ENCODE measurements at regions not wholly inside any gene's neighbourhood (a gene's known extent, or its start where the extent isn't known, plus 50 kb on each side); places are given as distances from the start of the nearest gene placed in this dataset.

- ChIA-PET POLR2A (no interaction called here), CTCF (no interaction called here)
- no peaks in the 10 kb centered on the region for H3K36me3 ChIP-seq (ENCODE audit: control insufficient read depth in 2 of 2, insufficient read depth in 1 of 2, low read length in 2 of 2)
- H3K4me3 ChIP-seq (ENCODE audit: low read depth, low read length): no peak overlapping the region
- TF ChIP-seq REPIN1 (tag by site-specific recombination; IDR thresholded peaks at IDR 0.05; ENCODE audit: low read depth): no peak
- no peak for TF ChIP-seq ZNF768 (tag by site-specific recombination; IDR thresholded peaks at IDR 0.05)
- TF ChIP-seq KLF9 (tag by site-specific recombination; IDR thresholded peaks at IDR 0.05; ENCODE audit: low read depth): no peak
- no peak for TF ChIP-seq BCL11B (tag by site-specific recombination; IDR thresholded peaks at IDR 0.05; ENCODE audit: low read depth)
- TF ChIP-seq ZNF211 (tag by site-specific recombination; IDR thresholded peaks at IDR 0.05; ENCODE audit: low read depth): no peak
- TF ChIP-seq ZNF473 (tag by site-specific recombination; IDR thresholded peaks at IDR 0.05): no peak
- TF ChIP-seq GLIS2 (tag by site-specific recombination; IDR thresholded peaks at IDR 0.05): no peak
- TF ChIP-seq PRDM1 (tag by site-specific recombination; IDR thresholded peaks at IDR 0.05): no peak
- TF ChIP-seq ZNF580 (tag by site-specific recombination; IDR thresholded peaks at IDR 0.05): no peak
- no peak for TF ChIP-seq ZNF692 (tag by site-specific recombination; IDR thresholded peaks at IDR 0.05)
- TF ChIP-seq ZFP69B (tag by site-specific recombination; IDR thresholded peaks at IDR 0.05): no peak
- TF ChIP-seq ZBTB21 (tag by site-specific recombination; IDR thresholded peaks at IDR 0.05): no peak
- TF ChIP-seq ZNF24 (tag by site-specific recombination; IDR thresholded peaks at IDR 0.05): no peak
- no peak for TF ChIP-seq ZNF670 (tag by site-specific recombination; IDR thresholded peaks at IDR 0.05; ENCODE audit: low read depth)
- no peak overlapping the region for H3K27ac ChIP-seq (ENCODE audit: extremely low read depth, low read depth, low read length)
- H3K9me3 ChIP-seq (ENCODE audit: control insufficient read depth, insufficient read depth, low read depth, low read length): no peaks in the 10 kb centered on the region
- H3K4me1 ChIP-seq (ENCODE audit: control insufficient read depth, insufficient read depth, low read length): no peaks in the 10 kb centered on the region
Observed at GRCh38 chr11:90849312-90849711, 626.5 kb upstream of the CHORDC1 start.

- Histone ChIP-seq H3K27ac (ENCODE audit: extremely low read depth, low read depth, low read length) (no peak overlapping the region), H3K36me3 (ENCODE audit: control insufficient read depth in 2 of 2, insufficient read depth in 1 of 2, low read length in 2 of 2) (no peaks in the 10 kb centered on the region), H3K4me3 (ENCODE audit: low read depth, low read length) (no peak overlapping the region), H3K4me1 (ENCODE audit: control insufficient read depth, insufficient read depth, low read length) (no peaks in the 10 kb centered on the region), H3K9me3 (ENCODE audit: control insufficient read depth, insufficient read depth, low read depth, low read length) (no peaks in the 10 kb centered on the region)
- CTCF ChIA-PET: no interaction called here
- POLR2A ChIA-PET: no interaction called here
- TF ChIP-seq ZNF398 (tag by site-specific recombination; IDR thresholded peaks at IDR 0.05) (no peak), KLF16 (tag by site-specific recombination; IDR thresholded peaks at IDR 0.05) (no peak), ZNF692 (tag by site-specific recombination; IDR thresholded peaks at IDR 0.05) (no peak), ZNF560 (tag by site-specific recombination; IDR thresholded peaks at IDR 0.05; ENCODE audit: borderline replicate concordance) (no peak), ZNF518A (tag by site-specific recombination; conservative IDR thresholded peaks at IDR 0.05; ENCODE audit: low read depth) (no peak), ZNF621 (tag by site-specific recombination; IDR thresholded peaks at IDR 0.05) (no peak)
Observed at GRCh38 chr11:90847268-90847886, 624.5 kb upstream of the CHORDC1 start.
